ENCODE measurements at regions not wholly inside any gene's neighbourhood (a gene's known extent, or its start where the extent isn't known, plus 50 kb on each side); places are given as distances from the start of the nearest gene placed in this dataset.

GRCh38 chr15:69798481-69799250, 299.1 kb downstream of the TLE3 start:
- intact Hi-C loops (cut with DNase I): no loop called here
- ATAC-seq (no peak), DNase-seq (ENCODE audit: low spot score) (peak; percentile 42)

- DNase-seq (ENCODE audit: low spot score): peak; percentile 54
- intact Hi-C loops (cut with DNase I): no loop called here
- no peak for ATAC-seq
These were observed 296.6 kb downstream of the TLE3 start for GRCh38 chr15:69801144-69801543.

GRCh38 chr15:69802432-69802831, 295.3 kb downstream of the TLE3 start:
- DNase-seq (ENCODE audit: low spot score) (no peak), ATAC-seq (no peak)

GRCh38 chr15:69804786-69805185, 292.9 kb downstream of the TLE3 start:
- intact Hi-C loops (cut with DNase I): no loop called here
- ATAC-seq: no peak
- no peak for DNase-seq (ENCODE audit: low spot score)

More at GRCh38 chr15:69802432-69802831, 295.3 kb downstream of the TLE3 start:
- intact Hi-C loops (cut with DNase I): no loop called here

GRCh38 chr15:69805248-69805953, 292.3 kb downstream of the TLE3 start:
- DNase-seq (ENCODE audit: low spot score) (no peak), ATAC-seq (no peak)
- intact Hi-C loops (cut with DNase I): no loop called here

GRCh38 chr15:69806287-69806915, 291.3 kb downstream of the TLE3 start:
- no peak for ATAC-seq
- intact Hi-C loops (cut with DNase I): no loop called here
- no peak for DNase-seq (ENCODE audit: low spot score)

GRCh38 chr15:69807721-69808120, 290.0 kb downstream of the TLE3 start:
- DNase-seq (ENCODE audit: low spot score): no peak
- intact Hi-C loops (cut with DNase I): no loop called here
- ATAC-seq: no peak

GRCh38 chr15:69808756-69809155, 289.0 kb downstream of the TLE3 start:
- DNase-seq (ENCODE audit: low spot score) (no peak), ATAC-seq (peak; percentile 29)
- intact Hi-C loops (cut with DNase I): no loop called here

GRCh38 chr15:69809421-69809820, 288.3 kb downstream of the TLE3 start:
- no peak for ATAC-seq
- DNase-seq (ENCODE audit: low spot score): no peak
- intact Hi-C loops (cut with DNase I): no loop called here

GRCh38 chr15:69810431-69811354, 287.0 kb downstream of the TLE3 start:
- ATAC-seq (no peak), DNase-seq (ENCODE audit: low spot score) (no peak)
- intact Hi-C loops (cut with DNase I): no loop called here

- intact Hi-C loops (cut with DNase I): no loop called here
- DNase-seq (ENCODE audit: low spot score): no peak
- ATAC-seq: no peak
These were observed 284.9 kb downstream of the TLE3 start for GRCh38 chr15:69812861-69813261.

GRCh38 chr15:69813881-69814280, 283.8 kb downstream of the TLE3 start:
- DNase-seq (ENCODE audit: low spot score): no peak
- ATAC-seq: peak; percentile 37
- intact Hi-C loops (cut with DNase I): no loop called here

GRCh38 chr15:69814932-69815331, 282.8 kb downstream of the TLE3 start:
- ATAC-seq: no peak
- DNase-seq (ENCODE audit: low spot score): no peak
- intact Hi-C loops (cut with DNase I): no loop called here

GRCh38 chr15:69815793-69816192, 281.9 kb downstream of the TLE3 start:
- no peak for DNase-seq (ENCODE audit: low spot score)
- no peak for ATAC-seq
- intact Hi-C loops (cut with DNase I): no loop called here

- ATAC-seq (no peak), DNase-seq (ENCODE audit: low spot score) (no peak)
- intact Hi-C loops (cut with DNase I): no loop called here
These were observed 281.2 kb downstream of the TLE3 start for GRCh38 chr15:69816522-69816921.

- intact Hi-C loops (cut with DNase I): no loop called here
- DNase-seq (ENCODE audit: low spot score): no peak
- ATAC-seq: no peak
These were observed 279.2 kb downstream of the TLE3 start for GRCh38 chr15:69818529-69818928.

- no peak for DNase-seq (ENCODE audit: low spot score)
- intact Hi-C loops (cut with DNase I): no loop called here
- no peak for ATAC-seq
These were observed 278.3 kb downstream of the TLE3 start for GRCh38 chr15:69819371-69819770.

- intact Hi-C loops (cut with DNase I): no loop called here
- ATAC-seq (no peak), DNase-seq (ENCODE audit: low spot score) (no peak)
These were observed 276.9 kb downstream of the TLE3 start for GRCh38 chr15:69820819-69821218.

GRCh38 chr15:69823223-69823907, 274.4 kb downstream of the TLE3 start:
- intact Hi-C loops (cut with DNase I): no loop called here
- no peak for ATAC-seq

More at GRCh38 chr15:69823223-69823907, 274.4 kb downstream of the TLE3 start:
- DNase-seq (ENCODE audit: low spot score): no peak

Measured in sciatic nerve (tissue), 2 donors.